ENCODE measurements at regions not wholly inside any gene's neighbourhood (a gene's known extent, or its start where the extent isn't known, plus 50 kb on each side); places are given as distances from the start of the nearest gene placed in this dataset.

- TF ChIP-seq POLR2AphosphoS5 (IDR thresholded peaks at IDR 0.05; ENCODE audit: low read depth, low read length) (no peak), ZNF569 (CRISPR knock-in tag; IDR thresholded peaks at IDR 0.05; ENCODE audit: borderline replicate concordance) (no peak), POLR2AphosphoS2 (IDR thresholded peaks at IDR 0.05; ENCODE audit: low read depth, low read length) (no peak), CTCF (CRISPR knock-in tag; IDR thresholded peaks at IDR 0.05) (no peak), NR2F6 (IDR thresholded peaks at IDR 0.05) (no peak), NR2F6 (CRISPR knock-in tag; IDR thresholded peaks at IDR 0.05) (no peak), HIVEP1 (CRISPR knock-in tag; IDR thresholded peaks at IDR 0.05) (no peak), AFF4 (CRISPR knock-in tag; IDR thresholded peaks at IDR 0.05) (no peak), STAG1 (CRISPR knock-in tag; IDR thresholded peaks at IDR 0.05) (no peak), TCF7L2 (IDR thresholded peaks at IDR 0.05; ENCODE audit: low read depth, low read length) (no peak), ZNF614 (CRISPR knock-in tag; IDR thresholded peaks at IDR 0.05; ENCODE audit: borderline replicate concordance) (no peak)
Observed at GRCh38 chr4:62470020-62470419, 1269.9 kb downstream of the ADGRL3 start.

Data from HepG2 (cell line).